GM12891 (cell line): ENCODE measurements at regions not wholly inside any gene's neighbourhood (a gene's known extent, or its start where the extent isn't known, plus 50 kb on each side); places are given as distances from the start of the nearest gene placed in this dataset.

Experiments used
- POLR2A ChIP-seq: IDR thresholded peaks from 2 replicates; pipeline ENCODE4 v1.6.1; 2011; ENCODE audit warnings: low read depth, low read length, control low read depth
- TAF1 ChIP-seq: IDR thresholded peaks from 2 replicates; pipeline ENCODE4 v1.6.1; 2011; ENCODE audit warnings: low read depth, low read length, control low read depth

DNA sequence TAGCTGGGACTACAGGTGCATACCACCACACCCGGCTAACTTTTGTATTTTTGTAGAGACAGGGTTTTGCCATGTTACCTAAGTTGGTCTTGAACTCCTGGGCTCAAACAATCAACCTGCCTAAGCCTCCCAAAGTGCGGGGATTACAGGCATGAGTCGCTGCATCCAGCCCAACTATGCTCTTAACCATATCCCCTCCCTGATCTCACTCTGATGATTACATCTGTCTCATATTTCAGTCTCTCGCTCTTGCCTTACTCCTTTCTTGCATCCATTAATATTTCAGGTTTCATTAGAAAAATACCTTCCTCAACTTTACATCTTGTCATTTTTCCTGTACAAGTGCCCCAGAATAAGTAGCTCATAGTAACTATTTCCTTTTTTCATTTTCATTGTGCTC lies 61.0 kb upstream of the BASP1 start:
- no peak for TF ChIP-seq POLR2A
- no peak for TF ChIP-seq TAF1
